Dedifferentiated amniotic fluid mesenchymal stem cell (primary cell): ENCODE measurements at regions not wholly inside any gene's neighbourhood (a gene's known extent, or its start where the extent isn't known, plus 50 kb on each side); places are given as distances from the start of the nearest gene placed in this dataset.
A peak's percentile ranks its signal among the peaks of the same experiment; 100 is the strongest.

ENCODE experiments used
- DNase-seq: peaks from one replicate; pipeline ENCODE4 v3.0.0-alpha.2; 2016; ENCODE audit errors: extremely low spot score

DNA sequence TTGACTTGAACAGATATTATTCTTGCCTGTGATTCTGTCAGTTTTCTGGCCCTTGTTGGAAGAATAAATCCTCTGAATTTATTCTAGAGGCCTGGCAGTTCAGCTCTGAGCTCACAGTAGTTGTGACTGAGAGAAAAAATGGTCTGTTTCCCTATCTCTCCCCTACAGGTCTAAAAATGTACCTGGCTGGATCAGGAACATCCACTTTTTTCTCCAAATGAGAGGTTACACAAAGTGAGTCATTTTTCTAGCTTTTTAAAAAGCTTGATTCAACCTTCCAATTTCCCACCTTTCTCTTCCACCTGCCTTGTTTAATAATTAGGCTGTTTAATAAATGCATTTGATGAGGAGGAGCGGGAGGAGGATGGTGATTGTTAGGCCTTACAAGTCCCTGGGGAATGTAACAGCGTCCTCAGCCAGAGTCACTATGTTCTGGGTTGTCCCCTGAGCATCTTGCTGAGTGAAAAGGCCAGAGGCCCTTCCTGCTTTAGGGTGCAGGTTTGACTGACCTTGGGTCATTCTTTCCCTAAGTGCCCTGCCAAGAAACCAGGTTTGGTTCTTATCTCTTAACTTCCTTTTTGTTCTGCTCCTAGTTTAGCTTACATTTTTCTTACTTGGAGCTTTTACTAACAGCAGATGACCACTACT is 91.7 kb upstream of the FUT8 start:
- no peak for DNase-seq

DNA sequence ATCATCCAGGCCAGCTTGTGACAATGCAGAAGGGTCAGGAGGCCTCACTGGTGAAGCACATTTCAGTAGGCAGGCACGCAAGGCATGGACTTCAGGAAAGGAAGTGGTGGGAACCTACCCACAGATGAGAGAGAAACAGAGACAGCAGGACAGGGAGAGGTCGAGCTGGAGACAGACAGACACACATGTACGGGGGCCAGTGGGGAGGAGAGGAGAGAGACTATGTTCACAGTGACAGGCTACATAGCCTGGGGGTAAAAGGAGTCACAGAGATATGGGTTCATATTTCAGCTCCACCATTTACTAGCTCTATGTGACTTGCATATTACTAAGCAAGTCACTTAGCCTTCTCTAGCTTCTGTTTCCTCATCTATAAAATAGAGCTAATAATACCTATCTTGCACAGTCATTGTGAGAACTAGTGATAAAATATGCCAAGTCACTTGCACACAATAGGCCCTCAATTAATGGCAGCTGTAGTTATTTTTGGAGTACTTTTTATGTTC is 91.1 kb upstream of the FUT8 start:
- no peak for DNase-seq

DNA sequence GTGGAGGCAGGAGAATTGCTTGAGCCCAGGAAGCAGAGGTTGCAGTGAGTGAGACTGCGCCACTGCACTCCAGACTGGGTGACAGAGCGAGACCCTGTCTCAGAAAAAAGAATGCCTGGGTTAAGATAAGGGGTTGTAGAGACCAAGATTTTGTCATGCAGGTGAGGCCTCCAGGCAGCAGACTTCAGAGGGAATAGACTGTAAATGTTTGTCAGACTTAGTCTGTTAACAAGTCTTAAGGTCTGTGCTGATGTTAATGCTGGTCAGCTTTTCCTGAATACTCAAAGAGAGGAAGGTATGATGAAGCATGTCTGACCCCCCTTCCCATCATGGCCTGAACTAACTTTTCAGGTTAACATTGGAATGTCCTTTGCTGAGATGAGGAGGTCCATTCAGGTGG is 83.0 kb upstream of the FUT8 start:
- DNase-seq: no peak

DNA sequence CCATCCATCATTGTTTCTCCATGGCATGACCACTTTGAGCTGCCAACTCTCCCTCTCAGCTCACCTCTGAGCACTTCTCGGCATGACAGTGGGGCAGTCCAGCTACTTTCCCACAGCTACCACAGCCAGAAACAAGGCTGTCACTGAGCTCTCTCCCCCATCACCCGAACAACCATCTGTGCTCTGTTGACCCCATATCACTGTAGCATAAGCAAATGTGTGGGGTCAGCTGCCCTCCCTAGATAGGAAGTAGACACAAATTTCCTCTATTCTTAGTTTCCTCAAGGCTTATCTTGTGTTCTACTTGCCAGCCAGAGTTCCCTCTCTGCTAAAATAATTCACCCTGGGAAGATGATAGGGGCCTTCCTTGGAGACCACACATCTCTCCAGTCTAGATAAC is 82.6 kb upstream of the FUT8 start:
- no peak for DNase-seq

DNA sequence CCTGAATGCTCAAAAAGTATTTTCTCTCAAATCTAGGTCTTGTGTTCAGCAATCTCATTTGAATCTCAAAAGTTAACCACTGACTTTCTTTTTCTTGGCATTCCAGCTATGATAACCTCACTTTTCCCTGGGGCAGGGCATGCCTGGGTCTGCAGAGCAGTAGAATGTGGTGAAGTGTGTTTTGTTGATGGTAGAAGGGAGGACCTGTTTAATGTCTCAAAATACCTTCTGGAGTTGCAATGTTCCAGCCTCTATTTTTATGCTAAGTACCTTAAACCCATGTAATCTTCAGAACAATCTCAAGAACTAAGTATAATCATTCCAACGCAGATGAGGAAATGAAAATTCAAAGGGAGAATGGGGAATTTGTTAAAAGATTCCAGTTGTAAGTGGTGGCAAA is 82.1 kb upstream of the FUT8 start:
- DNase-seq: no peak

DNA sequence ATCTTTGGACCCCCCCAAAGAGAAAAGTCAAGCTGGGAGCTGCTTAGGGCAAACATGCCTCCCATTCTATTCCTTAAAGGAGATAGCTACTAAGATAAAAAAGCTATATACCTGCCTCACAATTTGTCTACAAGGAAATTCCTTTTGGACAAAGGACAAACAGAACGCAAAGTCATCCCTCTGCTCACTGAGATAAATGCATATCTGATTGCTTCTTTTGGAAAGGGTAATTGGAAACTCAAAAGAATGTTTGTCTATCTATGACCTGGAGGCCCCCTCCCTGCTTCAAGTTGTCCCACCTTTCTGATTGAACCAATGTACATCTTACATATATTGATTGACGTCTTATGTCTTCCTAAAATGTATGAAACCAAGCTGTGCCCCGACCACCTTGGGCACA is 80.9 kb upstream of the FUT8 start:
- no peak for DNase-seq

DNA sequence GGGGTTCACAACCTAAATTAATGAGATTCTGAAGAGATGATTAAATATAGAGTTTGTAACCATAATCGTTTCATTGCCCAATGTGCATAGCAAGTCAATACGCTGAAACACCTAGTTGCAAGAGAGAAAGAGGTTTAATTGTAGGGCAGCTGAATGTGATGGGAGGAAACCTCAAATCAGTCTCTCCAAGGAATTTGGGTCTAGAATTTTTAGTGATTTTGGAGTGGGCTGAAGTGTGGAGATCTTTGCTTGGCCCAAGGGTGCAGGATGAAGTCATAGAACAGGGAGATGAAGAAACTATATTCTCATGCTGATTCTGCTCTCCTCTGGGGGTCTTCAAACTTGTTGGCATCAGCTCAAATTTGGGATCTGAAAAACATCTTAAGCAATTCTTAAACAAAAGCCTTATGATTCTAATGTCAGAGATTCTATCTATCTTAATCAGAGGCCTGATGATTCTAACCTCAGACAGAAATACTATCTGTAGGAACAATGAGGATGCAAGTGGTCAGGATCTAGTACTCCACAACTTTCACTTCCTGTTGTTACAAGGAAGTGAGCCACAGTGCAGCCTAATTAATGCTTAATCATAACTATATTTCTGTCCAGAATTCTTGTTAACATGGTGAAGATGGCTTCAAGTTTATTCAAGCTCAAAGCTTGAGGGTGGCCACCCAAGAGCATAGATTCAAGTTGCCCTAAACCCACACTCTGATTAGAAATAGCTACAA is 80.2 kb upstream of the FUT8 start:
- no peak for DNase-seq

DNA sequence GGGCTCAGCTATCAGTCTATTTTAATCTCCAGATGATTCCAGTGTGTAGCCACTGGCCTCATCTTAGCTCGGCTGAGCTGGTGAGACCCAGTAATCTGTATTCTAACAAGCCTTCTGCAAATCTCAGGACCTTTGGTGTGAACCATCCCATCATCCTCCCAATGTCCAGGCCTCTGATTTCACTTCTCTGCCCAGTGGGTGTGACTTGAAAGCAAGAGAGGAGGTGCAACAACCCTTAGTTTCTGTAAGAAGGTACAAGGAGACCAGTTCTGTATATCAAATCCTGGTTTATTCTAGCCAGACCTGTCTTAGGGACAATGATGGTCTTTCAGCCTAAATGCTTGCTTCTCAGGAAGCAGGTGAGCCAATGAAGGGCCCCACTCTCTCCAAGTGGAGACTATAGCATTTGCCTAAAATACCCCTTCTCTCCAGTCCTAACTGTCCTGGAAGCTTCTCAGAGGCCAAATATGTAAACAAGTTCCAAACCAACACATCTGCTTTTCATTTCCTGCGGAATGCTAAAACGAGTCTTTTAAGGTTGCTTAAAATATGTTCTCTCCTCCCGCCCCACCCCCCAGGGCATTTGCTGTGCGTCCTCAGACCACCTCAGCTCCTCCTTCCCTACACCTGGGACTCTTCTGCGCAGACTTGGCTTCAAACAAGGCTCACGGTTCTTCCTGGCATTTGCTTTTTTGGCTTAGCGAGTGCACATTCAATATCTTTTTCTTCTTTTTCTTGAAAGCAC is 78.4 kb upstream of the FUT8 start:
- peak; percentile 81 for DNase-seq

DNA sequence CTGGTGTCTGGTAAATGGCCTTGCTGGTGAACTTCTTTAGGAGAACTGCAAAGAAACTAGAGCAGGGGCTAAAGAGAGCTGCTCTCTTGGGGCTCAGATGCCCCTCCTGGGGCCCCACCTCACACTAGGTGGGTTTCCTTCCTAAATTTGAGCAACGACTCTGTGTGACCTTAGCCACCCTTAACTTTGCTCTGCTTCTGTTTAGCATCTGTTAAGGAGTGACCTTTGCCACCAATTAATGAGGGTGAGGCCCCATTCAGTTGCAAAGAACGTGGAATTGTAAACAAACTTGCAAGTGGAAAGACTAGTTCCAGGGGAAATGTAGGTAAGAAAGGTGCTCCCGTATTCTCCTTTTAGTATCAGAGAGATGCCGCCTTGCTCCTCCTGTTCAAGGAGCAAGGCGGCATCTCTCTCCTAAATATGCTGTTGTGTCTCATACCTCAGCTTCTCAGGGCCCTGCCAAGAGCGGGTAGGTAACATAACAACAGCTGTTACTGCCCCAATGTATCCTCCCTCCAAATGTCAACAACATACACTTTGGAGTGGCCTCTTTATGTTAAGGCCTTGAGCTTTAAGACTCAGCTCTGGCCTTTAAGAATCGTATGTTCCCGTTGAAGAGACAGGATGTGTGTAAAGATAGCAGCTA is 77.6 kb upstream of the FUT8 start:
- no peak for DNase-seq

DNA sequence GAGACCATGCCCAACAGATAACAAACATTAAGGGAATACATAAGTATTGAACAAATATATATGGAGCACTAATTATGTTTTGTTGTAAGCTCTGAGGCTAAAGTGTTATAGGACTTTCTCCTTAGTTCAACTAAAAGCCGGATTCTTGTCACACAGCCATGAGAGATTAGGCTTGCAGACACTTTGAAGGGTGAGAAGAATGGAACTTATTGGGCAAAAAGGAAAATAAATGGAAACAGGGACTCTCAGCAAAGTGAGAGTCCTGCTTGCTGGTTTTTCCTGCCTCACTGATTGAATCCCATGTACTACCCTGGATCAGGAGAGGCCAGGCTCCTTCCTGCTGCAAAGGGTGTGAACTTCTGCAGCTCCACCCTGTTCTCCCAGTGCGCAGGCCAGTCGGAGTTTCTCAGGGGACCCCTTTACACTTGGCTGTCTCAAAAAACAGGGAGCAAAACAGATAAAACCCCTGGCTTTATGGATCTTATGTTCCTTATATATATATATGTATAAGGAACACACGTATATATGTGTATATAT is 77.1 kb upstream of the FUT8 start:
- no peak for DNase-seq

DNA sequence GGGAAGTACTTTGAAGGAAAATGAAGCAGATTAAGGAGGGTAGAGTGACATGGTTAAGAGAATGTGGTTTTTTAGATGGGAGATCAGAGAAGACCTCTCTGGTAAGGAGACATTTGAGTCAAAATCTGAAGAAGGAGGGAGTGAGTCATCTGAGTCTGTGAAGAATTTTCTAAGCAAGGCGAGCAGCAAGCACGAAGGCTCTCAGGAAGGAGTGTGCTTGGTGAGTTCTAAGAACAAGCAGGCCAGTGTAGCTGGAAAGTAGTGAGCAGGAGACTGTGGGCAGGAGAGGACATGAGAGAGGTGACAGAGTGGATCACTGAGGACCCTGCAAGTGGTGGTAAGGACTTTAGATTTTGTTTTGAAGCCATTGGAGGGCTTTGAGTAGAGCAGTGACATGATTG is 76.3 kb upstream of the FUT8 start:
- peak; percentile 60 for DNase-seq

DNA sequence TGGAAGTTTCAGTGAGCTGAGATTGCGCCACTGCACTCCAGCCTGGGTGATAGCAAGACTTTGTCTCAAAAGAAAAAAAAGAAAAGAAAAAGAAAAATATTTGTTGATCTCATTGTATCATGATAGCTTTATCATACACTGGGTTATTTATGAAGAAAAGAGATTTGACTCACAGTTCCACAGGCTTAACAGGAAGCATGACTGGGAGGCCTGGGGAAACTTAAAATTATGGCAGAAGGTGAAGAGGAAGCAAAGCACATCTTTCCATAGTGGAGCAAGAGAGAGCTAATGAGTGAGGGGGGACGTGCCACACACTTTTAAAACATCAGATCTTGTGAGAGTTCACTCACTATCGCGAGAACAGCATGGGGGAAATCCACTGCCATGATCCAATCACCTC is 72.7 kb upstream of the FUT8 start:
- no peak for DNase-seq

DNA sequence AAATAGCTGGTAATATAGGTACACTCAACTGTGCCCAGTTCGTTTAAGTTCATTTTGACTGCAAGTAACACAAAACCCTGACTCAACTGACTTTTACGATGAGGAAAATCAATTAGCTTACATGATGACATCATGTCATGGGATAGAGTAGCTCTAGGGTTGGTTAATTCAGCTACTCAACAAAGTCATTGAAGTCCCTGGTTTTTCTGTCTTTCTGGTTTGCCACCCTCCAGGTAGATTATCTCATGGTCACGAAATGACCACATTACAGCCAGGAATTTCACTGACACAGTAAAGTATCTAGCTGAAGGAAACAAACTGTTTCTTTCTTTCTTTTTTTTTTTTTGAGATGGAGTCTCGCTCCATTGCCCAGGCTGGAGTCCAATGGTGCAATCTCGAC is 68.5 kb upstream of the FUT8 start:
- no peak for DNase-seq

DNA sequence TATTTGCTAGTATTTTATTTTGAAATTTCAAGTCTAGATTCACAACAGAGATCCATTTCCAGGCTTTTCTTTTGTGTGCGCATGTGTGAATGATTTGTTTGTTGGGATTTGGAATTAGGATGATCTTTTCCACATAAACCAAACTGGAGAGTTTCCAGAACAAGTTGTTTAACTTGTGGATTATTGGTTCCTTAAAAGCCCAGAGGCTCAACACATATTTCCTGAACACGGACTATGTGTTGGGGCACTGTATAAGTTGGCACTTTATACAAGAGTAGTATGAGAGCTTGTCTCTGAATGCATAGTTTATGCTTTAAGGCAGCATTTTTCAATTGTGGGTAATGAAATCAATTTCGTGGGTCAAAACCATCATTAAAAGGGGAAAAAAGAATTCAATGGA is 67.3 kb upstream of the FUT8 start:
- no peak for DNase-seq

DNA sequence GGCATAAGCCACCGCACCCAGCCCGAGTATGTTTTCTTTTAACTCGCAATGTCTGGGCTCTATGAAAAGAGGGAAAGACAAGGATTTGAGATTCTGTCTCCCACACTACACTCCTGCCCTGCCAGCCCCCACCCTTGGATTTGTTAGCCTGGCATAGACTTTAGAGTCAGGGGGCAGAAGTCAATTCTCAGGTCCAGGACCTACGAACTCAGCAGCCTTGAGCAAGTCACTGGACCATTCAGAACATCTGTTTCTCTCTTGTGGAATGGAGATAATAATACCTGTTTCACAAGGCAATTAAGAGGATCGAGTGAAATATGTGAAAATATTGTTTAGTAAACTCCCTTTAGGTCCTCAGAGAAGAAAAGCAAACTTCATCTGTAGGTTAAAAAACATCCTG is 66.1 kb upstream of the FUT8 start:
- DNase-seq: no peak

DNA sequence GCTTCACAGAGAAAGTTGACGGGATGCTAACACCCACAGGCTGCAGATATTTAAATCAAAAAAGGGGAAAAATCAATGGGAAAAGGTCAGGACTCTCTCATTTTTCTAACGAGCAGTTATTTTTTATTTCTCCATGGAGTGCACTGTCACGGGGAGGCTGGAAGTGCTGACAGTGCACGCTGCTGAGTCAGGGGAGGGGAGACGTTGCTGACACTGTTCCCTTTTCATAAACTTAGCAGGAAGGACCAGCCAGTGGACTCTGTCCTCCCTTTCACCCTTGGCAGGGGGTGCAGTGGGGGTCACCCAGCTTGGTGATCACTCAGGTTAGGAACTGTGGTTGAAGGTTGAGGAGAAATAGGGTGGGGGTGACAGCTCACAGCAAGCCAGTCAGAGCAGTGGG is 65.6 kb upstream of the FUT8 start:
- DNase-seq: no peak

DNA sequence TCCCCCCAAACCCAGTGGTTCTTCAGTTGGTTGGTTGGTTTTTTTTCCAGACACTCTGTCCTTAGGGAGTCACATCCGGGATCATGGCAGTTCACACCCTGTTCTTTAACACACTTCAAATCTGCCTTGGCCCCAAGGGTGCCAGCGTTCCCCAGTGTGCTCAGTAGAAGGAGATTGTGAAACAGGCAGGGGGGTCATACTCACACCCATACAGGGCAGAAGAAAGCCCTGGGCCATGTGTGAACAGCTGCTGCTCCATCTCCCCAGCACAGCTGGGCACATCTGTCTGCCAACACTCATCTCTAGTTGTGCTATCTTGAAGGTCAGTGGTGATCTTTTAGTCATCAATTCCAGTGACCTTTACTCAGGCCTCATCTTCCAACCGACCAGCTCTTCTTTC is 64.4 kb upstream of the FUT8 start:
- DNase-seq: no peak

DNA sequence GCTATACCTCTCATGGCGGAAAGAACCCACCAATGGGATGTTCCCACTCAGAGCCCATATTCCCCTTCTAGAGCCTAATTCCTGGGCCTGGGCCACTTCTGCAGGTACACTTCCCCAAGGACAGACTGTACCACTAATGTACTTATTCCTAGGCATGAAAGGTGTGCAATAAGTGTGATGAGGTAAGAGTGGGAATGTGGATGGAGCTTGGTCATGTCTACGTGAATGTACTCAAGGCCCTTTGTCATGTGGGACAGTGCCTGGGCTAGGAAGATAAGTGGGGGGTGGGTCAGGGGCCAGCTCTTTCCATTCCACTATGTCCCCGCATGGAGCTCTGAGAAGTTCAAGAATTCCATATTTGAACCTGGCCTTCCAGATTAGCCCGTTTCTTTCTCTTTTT is 63.4 kb upstream of the FUT8 start:
- no peak for DNase-seq

DNA sequence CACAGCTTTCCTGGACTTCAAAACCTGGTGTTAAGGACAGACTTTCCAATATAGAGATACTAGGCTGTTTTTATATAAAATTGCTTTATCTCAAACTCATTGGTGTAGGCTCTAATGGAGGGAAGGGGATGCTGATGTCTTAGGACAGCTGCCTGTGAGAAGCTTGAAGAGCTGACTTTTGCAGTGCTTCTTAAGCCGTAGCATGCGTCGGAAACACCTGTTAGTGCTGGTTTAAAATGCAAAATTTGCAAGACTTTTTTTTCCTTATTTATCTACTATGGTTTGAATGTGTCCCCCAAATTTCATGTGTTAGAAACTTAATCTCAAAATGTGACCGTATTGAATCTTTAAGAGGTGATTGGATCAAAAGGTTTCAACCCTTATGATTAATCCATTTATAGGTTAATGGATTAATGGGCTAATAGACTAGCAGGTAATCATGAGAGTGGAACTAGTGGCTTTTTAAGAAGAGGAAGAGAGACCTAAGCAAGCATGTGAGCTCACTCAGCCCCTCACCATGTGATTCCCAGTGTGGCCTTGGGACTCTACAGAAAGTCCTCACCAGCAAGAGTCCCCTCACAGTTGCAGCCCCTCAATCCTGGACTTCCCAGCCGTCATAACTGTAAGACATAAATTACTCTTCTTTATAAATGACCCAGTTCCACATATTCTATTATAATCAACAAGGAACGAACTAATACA is 60.9 kb upstream of the FUT8 start:
- DNase-seq: no peak

DNA sequence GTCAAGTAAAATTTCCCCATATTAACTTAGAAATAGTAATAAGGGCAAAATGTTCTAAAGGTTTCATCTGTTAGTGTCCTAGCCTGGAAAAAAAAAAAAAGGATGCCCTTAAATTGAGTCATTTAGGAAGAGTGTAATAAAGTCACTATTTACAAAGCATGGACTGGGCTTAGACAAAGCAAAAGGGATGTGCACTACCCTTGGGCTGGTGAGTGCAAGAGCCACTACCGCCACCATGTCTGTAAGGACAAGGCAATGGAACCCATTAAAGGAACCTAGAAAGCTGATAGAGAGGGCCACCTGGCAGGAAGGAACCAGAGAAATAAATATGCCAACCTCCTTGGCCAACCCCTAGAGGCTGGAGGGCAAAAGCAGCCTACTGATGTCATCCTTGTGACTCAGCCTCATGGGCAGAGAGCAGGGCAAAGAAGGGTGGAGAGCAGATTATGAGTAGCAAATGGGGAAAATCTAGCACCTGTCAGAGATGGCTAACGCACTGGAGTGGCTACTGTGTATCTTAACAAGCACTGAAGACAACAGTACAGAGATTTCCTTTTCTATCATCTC is 59.5 kb upstream of the FUT8 start:
- no peak for DNase-seq

DNA sequence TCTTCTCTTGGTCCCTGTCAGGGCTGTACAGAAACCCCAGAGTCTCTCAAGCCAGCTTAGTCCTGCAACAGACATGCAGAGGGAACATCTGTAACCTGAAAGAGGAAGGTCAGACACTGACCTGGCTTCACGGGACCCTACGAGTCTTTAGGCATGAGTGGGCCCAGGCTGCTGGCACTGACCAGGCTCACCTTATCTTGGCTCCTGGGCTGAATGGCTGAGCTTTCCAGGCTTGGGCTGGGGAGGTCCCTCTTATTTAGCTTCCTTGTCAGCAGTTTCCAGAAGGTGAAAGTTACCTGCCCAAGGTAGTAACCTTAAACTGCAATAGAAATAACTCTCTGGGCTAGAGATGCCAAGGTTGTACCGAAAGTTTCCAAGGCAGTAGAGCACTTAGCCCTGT is 58.4 kb upstream of the FUT8 start:
- no peak for DNase-seq
